ENCODE measurements at regions not wholly inside any gene's neighbourhood (a gene's known extent, or its start where the extent isn't known, plus 50 kb on each side); places are given as distances from the start of the nearest gene placed in this dataset.
"Not testable (repeated sequence)": the region's sequence is repeated elsewhere in the genome, so short reads cannot be mapped to it uniquely, and the experiment has no call there.

DNA sequence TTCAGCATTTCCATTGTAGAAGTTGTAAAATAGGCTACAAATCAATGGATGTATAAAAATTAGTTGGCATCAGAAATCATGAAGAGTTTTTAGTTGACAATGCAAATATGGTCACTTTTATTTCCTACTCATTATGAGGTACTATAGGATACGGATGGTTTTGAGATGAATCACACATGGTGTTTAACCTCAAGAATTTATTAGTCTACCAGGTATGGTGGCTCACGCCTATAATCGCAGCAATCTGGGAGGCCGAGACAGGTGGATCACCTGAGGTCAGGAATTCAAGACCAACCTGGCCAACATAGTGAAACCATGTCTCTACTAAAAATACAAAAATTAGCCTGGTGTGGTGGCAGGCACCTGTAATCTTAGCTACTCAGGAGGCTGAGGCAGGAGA lies 1119.0 kb downstream of the NXPH1 start:
- DNase-seq = not testable (repeated sequence)

DNA sequence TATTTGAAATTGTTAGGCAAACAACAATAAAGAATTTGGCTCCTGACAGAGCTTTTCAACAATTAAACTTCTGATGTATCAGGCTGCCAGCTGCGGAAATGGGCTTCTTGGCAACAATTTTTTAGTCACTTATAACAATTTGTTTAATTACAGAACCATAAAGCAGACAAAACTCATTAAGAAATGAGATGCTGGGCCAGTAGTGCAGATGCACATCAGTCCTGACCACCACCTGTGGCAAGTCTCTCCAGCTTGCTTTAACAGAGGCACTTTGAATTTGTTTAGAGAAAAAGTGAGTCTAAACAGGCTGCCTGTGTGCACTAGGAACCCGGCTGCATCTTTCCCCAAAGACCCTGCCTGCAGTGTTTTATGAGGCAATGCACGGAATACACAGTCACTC lies 1124.4 kb downstream of the NXPH1 start:
- no peak for DNase-seq

DNA sequence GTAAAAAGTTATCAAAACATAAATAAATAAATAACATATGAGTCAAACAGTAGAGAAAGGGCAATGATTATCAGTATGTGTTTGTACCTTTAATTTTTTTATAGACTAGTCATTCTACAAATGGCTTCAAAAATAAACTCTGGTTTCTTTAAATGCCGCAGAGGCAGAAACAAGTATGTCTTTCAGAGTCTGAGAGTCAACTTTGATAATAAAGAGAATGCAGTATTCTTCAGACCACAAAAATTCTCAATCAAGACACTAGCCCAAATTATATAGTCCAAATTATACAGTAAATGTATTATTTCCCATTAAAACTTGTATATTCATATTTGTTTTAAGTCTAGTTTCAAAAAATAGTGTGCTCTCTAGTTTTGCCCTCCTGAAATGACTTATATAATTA lies 1142.3 kb downstream of the NXPH1 start:
- no peak for DNase-seq

DNA sequence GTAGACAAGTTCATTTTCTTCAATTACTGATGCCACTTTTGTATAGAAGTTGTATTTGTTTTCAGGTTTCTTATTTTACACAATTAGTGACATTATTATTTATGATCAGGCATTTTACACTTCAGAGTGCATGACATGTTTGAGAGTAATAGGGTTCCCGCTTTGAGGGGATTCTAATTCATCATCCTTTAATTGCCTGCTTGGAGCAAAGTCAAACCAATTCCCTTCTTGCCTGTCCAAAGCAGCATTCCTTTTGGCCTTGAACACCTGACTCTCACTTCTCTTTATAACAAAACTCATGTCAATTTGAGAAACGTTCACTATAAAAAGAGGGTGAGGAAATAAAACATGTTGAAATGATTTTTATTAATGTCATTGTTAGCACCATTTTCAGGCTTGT lies 1149.4 kb downstream of the NXPH1 start:
- no peak for DNase-seq

DNA sequence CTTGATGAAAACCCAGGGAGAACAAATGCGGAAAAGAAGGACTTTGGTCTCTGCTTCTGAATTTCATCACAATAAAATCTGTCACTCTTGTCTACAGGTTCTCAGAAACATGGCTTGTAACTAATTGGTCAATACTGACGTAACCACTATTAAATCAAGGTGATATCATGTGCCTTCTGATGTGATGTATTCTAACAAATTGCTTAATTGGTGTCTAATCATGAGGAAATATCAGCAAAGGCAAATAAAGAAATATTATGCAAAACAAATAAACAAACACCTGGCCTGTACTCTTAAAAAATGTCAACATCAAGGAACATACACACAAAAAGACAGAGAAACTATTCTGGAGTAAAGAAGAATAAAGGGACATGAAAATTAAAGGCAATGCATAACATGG lies 1165.0 kb downstream of the NXPH1 start:
- DNase-seq = no peak

DNA sequence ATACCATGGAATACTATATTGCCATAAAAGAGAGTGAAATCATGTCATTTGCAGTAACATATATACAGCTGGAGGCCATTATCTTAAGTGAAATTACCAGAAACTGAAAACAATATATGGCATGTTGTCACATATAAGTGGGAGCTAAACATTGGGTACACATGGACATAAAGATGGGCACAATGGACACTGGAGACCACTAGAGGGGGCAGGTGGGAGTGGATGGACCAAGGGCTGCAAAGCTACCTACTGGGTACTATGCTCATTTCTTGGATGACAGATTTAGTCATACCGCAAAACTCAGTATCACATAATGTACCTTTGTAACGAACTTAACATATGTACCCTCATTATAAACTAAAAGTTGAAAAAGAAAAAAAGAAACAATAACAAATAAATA lies 1167.6 kb downstream of the NXPH1 start:
- no peak for DNase-seq

DNA sequence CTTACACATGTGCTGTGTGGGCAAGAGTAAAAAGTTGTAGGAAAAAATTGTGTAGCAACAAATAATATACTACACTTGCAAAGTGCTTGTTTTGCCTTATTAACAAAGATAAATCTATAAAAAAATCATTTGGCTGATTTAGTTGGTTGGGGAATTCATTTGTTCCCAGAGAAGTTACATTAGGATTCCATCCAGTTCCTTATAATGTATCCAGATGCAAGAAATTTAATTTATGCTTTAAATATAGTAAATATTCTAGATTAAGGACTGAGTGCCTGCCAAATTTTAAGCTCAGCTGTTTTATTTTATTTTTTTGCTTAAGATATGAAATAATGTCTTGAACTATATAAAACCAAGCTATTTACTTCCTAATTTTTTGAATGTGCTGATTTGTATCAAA lies 1169.9 kb downstream of the NXPH1 start:
- DNase-seq = no peak

DNA sequence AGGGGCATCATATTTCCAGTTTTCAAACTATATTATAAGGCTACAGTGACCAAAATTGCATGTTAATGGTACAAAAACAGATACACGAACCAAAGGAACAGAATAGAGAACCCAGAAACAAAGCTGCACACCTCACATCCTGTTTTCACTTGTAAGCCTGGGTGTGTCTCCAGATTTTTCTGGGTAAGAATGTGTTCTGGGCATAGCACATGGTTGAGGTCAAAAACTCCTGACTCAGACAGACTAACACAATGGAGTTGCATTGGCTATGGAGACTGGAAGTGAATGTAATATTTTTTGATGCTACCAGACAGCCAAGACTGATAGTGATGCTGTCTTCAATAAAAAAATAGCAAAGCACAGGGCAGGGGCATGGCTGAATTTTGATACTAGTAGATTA lies 1175.2 kb downstream of the NXPH1 start:
- DNase-seq = no peak

DNA sequence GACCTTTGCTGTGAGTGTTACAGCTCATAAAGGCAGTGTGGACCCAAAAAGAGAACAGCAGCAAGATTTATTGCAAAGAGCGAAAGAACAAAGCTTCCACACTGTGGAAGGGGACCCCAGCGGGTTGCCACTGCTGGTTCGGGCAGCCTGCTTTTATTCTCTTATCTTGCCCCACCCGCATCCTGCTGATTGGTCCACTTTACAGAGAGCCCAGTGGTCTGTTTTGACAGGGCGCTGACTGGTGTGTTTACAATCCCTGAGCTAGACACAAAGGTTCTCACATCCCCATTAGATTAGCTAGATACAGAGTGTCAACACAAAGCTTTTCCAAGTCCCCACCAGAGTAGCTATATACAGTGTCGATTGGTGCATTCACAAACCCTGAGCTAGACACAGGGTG lies 1187.5 kb downstream of the NXPH1 start:
- not testable (repeated sequence) for DNase-seq

DNA sequence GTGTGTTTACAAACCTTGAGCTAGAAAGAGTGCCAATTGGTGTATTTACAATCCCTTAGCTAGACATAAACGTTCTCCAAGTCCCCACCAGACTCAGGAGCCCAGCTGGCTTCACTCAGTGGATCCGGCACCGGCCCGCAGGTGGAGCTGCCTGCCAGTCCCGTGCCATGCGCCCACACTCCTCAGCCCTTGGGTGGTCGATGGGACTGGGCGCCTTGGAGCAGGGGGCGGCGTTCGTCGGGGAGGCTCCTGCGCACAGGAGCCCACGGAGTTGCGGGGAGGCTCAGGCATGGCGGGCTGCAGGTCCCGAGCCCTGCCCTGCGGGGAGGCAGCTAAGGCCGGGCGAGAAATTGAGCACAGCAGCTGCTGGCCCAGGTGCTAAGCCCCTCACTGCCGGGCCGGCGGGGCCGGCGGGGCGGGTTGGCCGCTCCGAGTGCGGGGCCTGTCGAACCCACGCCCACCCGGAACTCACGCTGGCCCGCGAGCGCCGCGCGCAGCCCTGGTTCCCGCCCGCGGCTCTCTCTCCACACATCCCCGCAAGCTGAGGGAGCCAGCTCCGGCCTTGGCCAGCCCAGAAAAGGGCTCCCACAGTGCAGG lies 1188.0 kb downstream of the NXPH1 start:
- DNase-seq = not testable (repeated sequence)

DNA sequence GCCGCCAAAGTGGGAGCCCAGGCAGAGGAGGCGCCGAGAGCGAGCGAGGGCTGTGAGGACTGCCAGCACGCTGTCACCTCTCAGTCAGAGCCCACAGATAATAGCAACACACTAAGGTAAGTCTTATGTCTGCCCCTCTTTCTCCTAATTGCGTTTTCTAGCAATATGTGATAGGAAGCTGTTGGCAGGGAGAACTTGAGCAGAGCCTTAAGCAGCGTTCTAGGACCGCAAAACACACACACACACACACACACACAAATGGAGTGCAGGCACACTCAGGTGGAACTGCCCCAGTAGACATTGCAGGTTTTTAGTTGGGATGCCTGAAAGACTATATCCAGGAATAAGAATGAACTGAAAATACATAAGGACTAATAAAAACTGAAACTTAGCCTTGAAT lies 1188.5 kb downstream of the NXPH1 start:
- no peak for DNase-seq

DNA sequence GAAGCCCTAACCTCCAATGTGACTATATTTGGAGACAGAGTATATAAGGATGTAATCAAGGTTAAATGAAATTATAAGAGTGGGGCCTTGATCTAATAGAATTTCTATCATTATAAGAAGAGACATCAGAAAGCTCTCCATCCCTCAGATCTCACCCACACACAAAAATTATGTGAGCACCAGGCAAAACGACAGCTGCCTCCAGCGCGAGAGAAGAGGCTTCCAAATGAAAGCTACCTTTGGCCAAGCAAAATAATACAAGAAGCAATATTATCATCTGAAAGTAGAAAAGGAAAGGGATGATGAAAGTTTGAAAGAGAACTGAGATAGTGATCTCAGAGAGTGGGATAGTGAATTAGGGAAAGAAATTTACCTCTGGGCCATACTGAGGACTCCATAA lies 1192.5 kb downstream of the NXPH1 start:
- DNase-seq = no peak

DNA sequence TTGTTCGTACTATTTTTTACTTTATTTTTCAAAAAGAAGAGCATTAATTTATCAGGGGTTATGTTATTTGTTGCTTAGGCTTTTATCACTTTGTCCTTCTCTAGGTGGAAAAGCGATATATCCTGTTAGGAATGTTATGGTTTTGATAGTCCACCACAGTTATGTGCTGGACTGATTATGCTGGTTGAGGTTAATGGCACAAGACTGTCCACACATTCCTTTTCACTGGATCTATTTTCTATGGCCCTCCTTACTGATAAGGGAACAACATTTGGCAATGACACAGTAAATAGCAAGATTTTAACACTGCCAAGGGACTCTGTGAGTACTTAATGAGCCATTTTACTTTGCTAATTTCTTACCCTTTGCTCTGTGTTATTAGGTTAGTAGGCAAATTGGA lies 1212.3 kb downstream of the NXPH1 start:
- no peak for DNase-seq

DNA sequence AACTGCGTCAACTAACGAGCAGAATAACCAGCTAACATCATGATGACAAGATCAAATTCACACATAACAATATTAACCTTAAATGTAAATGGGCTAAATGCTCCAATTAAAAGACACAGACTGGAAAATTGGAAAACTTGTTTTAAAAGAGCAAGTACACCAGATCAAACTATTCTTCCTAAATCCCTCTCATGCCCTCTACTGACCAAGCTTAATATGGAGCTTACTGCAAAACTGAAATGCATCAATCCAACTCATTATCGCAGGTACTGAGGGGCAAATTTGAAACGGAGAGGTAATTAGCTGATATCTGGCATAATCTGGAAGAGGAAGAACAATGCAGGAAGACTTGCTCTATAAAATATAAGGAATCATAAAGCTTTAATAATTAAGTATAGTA lies 1223.8 kb downstream of the NXPH1 start:
- DNase-seq = no peak

DNA sequence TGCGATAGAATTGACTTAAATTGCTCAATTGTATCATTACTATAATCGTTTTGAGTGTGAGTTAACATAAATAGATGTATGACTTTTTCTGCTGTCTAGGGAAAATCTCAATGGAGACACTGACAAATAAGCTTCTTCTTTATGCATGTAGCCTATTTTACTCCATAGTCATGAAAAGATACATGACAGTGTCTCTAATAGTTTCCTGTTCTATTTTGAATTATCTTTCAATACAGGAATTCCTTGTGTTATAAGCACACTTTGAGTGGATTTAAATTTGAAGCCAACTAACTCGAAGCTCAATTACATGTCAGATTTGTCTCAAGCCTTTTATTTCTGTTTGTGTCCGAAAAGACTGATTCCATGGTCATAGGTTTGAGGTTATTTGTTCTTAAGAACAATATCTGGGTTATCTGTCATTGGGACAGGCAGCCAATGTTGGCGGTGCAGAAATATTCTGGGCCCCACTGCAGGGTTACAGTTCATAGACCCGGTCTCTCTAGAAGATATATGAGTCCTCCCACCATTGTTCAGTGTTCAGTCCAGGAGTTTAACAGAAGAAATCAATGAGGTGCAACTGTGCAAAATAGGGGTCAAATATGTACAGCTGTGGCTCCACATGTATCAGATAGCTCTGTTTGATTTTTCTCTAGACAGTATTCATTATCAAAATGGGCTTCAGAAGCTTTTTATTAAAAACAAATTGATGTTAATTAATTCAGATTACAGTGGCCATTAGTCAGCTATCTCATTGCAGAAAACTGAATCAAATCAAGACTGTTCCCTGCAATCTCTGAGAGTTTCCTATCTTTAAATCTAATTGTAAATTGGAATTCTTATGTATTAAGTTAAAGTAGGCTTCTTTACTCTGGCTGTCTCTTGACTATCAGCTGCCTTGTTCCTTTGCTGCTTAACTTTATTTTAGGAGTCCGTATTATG lies 1238.8 kb downstream of the NXPH1 start:
- no peak for DNase-seq

DNA sequence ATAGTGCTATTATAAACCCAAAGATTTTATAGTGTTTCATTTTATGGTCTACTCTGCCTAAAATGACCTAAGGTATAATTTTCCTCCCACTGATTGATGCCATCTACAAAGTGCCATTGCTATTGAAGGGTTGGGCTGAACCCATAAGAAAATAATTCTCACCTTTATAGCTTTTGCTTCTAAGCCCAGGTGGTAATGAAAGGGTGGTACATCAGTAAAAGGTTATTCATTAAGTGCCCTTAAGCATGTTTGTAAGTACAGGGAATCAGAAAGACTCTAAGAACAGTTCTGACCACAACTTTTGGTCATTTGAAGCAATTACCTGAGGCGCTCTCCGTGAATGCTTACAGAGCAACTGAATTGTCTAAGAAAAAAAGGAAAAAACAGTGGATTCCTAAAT lies 1247.3 kb downstream of the NXPH1 start:
- no peak for DNase-seq

DNA sequence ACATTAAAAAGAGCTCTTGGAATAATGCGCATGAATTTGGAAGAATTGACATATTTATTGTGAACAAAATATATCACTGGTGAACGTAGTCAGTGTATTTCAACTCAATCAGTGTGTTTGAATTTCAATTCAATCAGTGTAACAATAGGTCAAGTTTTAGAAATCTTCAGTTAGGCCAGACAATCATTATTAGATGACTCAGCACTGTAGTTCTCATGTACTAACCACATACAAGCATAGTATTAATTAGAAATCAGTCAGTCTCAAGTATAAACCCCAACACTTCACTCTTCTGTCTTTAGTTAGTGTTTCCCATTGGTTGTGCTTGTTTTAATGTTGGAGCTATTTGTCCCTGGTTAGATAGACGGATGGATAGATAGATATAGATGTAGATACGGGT lies 1247.9 kb downstream of the NXPH1 start:
- no peak for DNase-seq

DNA sequence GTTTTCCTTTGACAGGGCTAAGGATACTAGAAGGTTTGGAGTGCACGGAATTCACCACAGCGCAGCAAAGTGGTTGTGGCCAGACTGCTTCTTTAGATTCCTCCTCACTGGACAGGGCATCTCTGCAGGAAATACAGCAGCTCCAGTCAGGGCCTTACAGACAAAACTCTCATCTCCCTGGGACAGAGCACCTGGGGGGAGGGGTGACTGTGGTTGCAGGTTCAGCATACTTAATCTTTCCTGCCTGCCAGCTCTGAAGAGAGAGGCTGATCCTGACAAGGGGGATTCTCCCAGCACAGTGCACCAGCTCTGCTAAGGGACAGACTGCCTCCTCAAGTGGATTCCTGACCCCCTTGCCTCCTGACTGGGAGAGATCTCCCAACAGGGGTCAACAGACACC lies 1257.9 kb downstream of the NXPH1 start:
- DNase-seq = no peak

DNA sequence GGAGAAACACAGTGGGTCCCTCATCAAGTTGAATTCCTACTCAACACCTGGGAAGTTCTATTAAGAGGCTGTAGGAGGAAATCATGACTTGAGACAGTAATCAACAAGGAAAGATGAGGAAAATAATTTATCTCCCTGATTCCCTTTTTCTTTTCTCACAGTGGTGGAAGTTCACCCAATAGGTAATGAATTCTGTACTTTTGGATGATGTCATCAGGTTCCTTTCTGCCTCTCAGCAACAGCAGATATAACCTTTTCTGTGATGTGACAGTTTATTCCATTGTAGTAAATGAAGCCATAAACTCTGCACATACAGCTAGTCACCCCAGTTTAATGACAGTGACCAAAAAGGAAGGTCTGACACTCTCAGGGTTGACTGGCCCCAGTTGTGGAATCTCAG lies 1265.0 kb downstream of the NXPH1 start:
- no peak for DNase-seq

DNA sequence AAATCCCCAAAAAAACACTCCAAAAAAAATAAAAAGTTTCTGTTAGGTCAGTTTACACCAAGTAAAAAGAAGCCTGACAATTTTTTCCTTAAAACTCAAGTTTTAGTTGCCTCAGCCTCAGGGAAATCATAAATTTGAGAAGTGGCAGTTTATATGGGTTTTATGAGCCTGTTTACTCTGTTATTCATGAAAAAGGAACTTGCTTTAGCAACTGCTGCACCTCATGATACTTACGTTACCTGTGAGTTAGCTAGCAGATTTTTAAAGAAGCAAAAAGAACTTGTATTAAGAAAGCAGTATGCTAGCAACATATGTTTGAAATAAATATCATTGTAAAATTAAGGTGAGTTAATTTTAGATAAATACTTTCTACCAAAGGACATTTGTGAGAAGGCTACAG lies 1264.5 kb upstream of the PHF14 start:
- no peak for DNase-seq

DNA sequence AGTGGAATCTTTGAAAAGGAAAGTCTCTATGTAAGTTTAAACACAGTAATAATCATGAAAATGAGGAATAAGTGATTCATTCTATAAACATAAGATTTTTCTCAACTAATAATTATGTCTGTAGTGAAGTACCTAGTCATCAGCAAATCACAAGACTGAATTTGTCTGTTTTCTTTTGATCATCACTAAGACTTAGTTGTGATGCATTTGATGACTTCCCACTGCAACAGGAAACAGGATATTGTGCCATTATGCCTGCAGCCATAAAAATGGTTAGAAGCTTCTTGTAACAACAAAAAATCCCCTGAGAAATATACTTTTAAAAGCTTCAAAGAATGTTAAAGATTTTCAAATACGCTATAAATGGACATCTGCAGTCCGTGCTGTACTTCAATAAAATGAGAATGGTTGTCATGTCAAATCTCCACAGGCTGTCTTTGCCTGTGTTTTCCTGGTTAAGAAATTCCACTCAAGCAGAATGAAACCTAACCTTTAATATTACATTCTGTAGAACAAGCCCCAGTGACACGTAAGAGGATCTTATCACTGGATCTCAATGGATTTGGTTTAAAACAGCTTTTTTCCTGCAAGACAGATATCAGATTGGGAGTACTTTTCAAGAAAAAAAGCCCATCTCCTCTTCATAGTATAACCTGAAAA lies 1262.3 kb upstream of the PHF14 start:
- no peak for DNase-seq

DNA sequence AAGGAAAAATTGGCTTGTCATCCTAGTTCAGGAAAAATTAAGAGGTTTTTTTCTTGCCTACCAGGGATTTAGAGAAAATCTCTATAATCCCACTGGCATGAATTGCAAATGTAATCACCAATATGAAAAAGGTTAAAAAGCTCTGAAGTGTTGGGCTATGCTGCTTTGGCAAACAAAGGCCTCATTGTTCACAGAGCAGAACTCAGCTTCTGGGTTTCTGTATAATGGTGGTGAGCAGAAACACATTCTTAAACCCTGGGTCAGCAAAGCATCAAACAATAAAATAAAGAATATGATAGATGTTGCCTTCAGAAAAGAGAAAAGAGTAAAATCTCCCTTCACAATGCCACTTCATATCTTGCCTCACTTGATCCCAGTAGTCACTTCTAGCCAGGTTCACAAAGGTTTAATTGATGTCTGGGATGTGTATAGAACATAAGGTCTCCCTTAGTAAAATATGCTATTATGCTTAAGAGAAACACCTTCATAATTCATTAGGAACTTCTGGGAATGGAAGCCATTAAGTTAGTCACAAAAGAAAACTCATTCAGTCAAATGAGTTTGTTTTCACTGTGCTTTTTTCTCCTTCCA lies 1255.5 kb upstream of the PHF14 start:
- no peak for DNase-seq

DNA sequence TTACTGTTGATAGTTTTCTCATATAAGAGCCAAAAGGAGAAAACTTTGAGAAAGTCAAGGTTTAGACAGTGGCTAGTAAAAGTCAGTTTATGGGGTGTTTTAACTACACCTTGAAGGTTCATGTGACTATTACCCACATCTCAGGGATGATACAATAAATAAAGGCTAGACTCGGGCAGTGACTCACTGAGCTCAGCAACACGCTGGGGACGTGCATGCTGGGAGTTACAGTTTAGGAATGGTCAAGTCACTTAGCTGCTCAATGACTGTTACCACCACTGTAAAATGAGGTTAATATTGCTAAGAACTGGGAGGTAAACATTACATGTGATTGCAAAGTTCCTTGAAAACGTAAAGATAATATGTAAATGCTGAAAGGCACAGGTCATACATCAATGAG lies 1254.4 kb upstream of the PHF14 start:
- no peak for DNase-seq

DNA sequence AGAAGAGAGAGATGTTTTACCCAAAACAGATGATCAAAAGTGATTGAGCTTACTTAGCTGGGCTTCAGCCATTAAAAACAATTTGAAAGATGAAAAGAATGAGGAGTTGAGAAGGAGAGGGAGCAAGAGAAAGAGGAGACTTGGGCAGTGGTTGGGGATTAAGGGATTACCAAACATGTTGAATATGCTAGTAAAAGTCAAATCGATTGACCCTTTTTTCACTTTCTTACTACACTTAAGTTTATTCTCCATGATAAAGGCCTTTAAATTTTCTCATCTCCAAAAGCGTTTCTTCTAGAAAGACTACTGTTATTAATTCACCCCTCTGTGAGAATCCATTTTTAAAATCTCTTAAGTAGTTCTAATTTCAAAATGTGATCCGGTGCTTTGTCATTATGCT lies 1254.0 kb upstream of the PHF14 start:
- no peak for DNase-seq

Measured in activated CD4-positive, alpha-beta T cell treated with anti-CD3 and anti-CD28 coated beads, Interleukin-2, amount 50 U/mL, for 16 hours (primary cell).